ENCODE measurements at regions not wholly inside any gene's neighbourhood (a gene's known extent, or its start where the extent isn't known, plus 50 kb on each side); places are given as distances from the start of the nearest gene placed in this dataset.
"Not testable (repeated sequence)": the region's sequence is repeated elsewhere in the genome, so short reads cannot be mapped to it uniquely, and the experiment has no call there.

DNA sequence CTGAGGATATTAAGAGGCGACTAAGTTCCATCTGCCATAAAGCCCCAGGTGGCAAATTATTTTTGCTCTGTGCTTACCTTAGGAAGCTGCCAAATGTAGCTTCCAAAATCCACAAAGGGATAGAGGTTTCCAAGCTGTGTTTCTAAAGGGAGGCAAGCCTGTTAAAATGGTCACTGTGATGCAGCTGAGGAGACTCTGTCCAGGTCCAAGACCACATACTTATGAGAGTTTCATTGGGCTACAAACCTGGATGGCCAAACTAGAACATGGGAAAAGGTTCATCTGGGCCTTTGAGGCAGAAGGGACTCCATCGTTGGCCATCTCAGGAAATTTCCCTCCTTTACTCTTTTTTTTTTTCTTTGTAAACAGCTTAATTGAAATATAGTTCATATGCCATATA is 306.9 kb upstream of the FGF13 start:
- no peak for DNase-seq
- Histone ChIP-seq H3K27ac (no peak overlapping the region), H3K9me3 (peaks cover 0 to 8% (median 0%) of the 10 kb centered on the region in 3 donors), H3K27me3 (no peaks in the 10 kb centered on the region), H3K36me3 (no peaks in the 10 kb centered on the region), H3K4me1 (no peaks in the 10 kb centered on the region), H3K4me3 (no peak overlapping the region)
- intact Hi-C loops (cut with DNase I): no loop called here
- WGBS, 2 donors: 59 to 88% methylated on average over 2 of the region's 2 CpGs
- TF ChIP-seq, protein P1, sequence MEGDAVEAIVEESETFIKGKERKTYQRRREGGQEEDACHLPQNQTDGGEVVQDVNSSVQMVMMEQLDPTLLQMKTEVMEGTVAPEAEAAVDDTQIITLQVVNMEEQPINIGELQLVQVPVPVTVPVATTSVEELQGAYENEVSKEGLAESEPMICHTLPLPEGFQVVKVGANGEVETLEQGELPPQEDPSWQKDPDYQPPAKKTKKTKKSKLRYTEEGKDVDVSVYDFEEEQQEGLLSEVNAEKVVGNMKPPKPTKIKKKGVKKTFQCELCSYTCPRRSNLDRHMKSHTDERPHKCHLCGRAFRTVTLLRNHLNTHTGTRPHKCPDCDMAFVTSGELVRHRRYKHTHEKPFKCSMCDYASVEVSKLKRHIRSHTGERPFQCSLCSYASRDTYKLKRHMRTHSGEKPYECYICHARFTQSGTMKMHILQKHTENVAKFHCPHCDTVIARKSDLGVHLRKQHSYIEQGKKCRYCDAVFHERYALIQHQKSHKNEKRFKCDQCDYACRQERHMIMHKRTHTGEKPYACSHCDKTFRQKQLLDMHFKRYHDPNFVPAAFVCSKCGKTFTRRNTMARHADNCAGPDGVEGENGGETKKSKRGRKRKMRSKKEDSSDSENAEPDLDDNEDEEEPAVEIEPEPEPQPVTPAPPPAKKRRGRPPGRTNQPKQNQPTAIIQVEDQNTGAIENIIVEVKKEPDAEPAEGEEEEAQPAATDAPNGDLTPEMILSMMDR (IDR thresholded peaks at IDR 0.05): no peak
- TF ChIP-seq POLR2A (IDR thresholded peaks at IDR 0.05): no peak

DNA sequence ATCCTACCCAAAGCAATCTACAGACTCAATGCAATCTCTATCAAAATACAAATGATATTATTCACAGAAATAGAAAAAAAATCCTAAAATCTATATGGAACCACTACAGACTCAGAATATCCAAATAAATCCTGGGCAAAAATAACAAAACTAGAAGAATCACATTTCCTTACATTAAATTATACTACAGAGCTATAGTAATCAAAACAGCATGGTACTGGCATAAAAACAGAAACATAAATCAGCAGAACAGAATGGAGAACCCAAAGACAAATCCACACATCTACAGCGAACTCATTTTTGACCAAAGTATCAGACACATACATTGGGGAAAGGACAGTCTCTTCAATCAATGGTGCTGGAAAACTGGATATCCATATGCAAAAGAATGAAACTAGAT is 304.1 kb upstream of the FGF13 start:
- H3K4me3 ChIP-seq: no peak overlapping the region
- H3K27ac ChIP-seq: no peak overlapping the region
- no peaks in the 10 kb centered on the region for H3K27me3 ChIP-seq
- DNase-seq: no peak
- H3K36me3 ChIP-seq: no peaks in the 10 kb centered on the region
- WGBS, 2 donors: 79 to 100% methylated on average over 1 of the region's 1 CpG
- peaks cover 0 to 16% (median 0%) of the 10 kb centered on the region in 3 donors for H3K9me3 ChIP-seq
- intact Hi-C loops (cut with DNase I): no loop called here
- H3K4me1 ChIP-seq: no peaks in the 10 kb centered on the region
- TF ChIP-seq POLR2A (IDR thresholded peaks at IDR 0.05): no peak
- TF ChIP-seq, protein P1 (IDR thresholded peaks at IDR 0.05): no peak

DNA sequence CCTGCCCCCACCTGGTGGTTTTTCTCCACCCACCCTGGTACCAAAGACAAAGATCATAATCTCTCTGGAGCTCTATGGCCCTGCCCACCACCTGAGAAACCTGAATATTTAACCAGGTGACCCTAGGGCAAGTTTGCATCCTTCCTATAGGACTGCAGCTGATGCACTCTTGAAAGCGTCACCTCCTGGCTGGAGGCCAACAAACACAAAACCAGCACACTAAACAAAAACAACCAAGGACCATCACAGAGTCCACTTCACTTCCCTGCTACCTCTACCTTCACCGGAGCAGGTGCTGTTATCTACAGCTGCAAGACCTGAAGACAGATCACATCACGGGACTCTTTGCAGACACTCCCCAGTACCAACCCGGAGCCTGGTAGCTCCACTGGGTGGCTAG is 296.7 kb upstream of the FGF13 start:
- WGBS, 2 donors: 76% methylated on average over 2 of the region's 4 CpGs; no CpG with 5 or more reads in 1 of the 2 donors
- intact Hi-C loops (cut with DNase I): no loop called here
- TF ChIP-seq, protein P1 (IDR thresholded peaks at IDR 0.05): no peak
- no peak for TF ChIP-seq POLR2A (IDR thresholded peaks at IDR 0.05)
- no peak overlapping the region for H3K4me3 ChIP-seq
- no peaks in the 10 kb centered on the region for H3K4me1 ChIP-seq
- H3K36me3 ChIP-seq: no peaks in the 10 kb centered on the region
- H3K9me3 ChIP-seq: peaks cover 0 to 8% (median 0%) of the 10 kb centered on the region in 3 donors
- no peaks in the 10 kb centered on the region for H3K27me3 ChIP-seq
- no peak overlapping the region for H3K27ac ChIP-seq
- DNase-seq: no peak

DNA sequence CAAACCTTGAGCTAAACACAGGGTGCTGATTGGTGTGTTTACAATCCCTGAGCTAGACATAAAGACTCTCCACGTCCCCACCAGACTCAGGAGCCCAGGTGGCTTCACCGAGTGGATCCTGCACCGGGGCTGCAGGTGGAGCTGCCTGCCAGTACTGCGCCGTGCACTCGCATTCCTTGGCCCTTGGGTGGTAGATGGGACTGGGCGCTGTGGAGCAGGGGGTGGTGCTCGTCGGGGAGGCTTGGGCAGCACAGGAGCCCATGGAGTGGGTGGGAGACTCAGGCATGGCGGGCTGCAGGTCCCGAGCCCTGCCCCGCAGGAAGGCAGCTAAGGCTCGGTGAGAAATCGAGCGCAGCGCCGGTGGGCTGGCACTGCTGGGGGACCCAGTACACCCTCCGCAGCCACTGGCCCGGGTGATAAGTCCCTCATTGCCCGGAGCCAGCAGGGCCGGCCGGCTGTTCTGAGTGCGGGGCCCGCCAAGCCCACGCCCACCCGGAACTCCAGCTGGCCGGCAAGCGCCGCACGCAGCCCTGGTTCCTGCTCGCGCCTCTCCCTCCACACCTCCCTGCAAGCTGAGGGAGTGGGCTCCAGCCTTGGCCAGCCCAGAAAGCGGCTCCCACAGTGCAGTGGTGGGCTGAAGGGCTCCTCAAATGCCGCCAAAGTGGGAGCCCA is 292.5 kb upstream of the FGF13 start:
- H3K36me3 ChIP-seq; H3K27me3 ChIP-seq; H3K4me1 ChIP-seq; H3K9me3 ChIP-seq; H3K27ac ChIP-seq; intact Hi-C loops (cut with DNase I); DNase-seq; H3K4me3 ChIP-seq: not testable (repeated sequence)
- no CpG with 5 or more reads among the region's 34 CpGs for WGBS, 2 donors

DNA sequence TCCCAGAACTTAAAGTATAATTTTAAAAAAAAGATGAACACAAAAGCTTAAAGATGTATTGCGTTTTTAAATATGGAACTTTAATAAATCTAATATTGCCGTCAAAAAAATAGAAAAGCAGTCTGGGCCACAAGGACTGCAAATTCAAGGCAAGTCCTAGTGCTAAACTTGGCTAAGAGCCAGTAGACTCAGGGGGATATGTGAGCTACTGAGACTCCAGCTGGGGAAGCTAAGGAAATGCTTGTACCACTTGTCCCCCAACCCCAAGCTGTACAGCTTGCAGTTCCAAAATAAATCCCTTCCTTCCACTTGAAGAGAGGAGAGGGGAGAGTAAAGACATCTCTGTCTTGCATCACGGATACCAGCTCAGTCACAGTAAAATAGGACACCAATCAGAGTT is 290.8 kb upstream of the FGF13 start:
- H3K4me1 ChIP-seq: no peaks in the 10 kb centered on the region
- WGBS, 2 donors: 82 to 89% methylated on average over 2 to 3 of the region's 3 CpGs
- intact Hi-C loops (cut with DNase I): no loop called here
- TF ChIP-seq, protein P1 (IDR thresholded peaks at IDR 0.05): no peak
- no peak for TF ChIP-seq POLR2A (IDR thresholded peaks at IDR 0.05)
- H3K9me3 ChIP-seq: no peaks in the 10 kb centered on the region
- no peaks in the 10 kb centered on the region for H3K27me3 ChIP-seq
- no peak overlapping the region for H3K4me3 ChIP-seq
- DNase-seq: no peak
- H3K36me3 ChIP-seq: no peaks in the 10 kb centered on the region
- H3K27ac ChIP-seq: no peak overlapping the region

DNA sequence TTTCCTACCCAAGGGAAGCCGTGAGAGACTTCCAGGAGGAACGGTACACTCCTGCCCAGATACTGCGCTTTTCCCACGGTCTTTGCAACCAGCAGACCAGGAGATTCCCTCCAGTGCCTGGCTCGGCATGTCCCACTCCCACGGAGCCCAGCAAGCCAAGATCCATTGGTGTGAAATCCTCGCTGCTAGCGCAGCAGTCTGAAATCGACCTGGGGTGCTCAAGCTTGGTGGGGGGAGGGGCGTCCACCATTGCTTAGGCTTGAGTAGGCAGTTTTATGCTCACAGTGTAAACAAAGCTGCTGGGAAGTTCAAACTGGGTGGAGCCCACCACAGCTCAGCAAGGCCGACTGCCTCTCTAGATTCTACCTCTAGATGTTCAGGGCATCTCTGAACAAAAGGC is 284.8 kb upstream of the FGF13 start:
- Histone ChIP-seq H3K27ac (no peak overlapping the region), H3K9me3 (no peaks in the 10 kb centered on the region), H3K27me3 (no peaks in the 10 kb centered on the region), H3K4me1 (no peaks in the 10 kb centered on the region), H3K4me3 (no peak overlapping the region), H3K36me3 (no peaks in the 10 kb centered on the region)
- intact Hi-C loops (cut with DNase I): no loop called here
- TF ChIP-seq, protein P1 (IDR thresholded peaks at IDR 0.05): no peak
- no peak for TF ChIP-seq POLR2A (IDR thresholded peaks at IDR 0.05)
- WGBS, 2 donors: 81 to 100% methylated on average over 1 to 3 of the region's 11 CpGs
- DNase-seq: no peak

Data from esophagus squamous epithelium (tissue), 5 donors.